OCI-LY3 (cell line): ENCODE measurements at regions not wholly inside any gene's neighbourhood (a gene's known extent, or its start where the extent isn't known, plus 50 kb on each side); places are given as distances from the start of the nearest gene placed in this dataset.

Source experiments
- EZH2phosphoT487 ChIP-seq: fragments of 200-600 bp; shearing (Covaris generic); IDR thresholded peaks from 2 replicates; pipeline ENCODE4 v1.6.1; 2018; ENCODE audit warnings: antibody characterized with exemption, mixed run types, low read depth
- TF ChIP-seq, protein P1 (sequence below): fragments of 200-600, 300-600 bp; sonication (generic); IDR thresholded peaks from 2 replicates; pipeline ENCODE4 v1.5.1; 2014; ENCODE audit warnings: antibody characterized with exemption, low read length, low read depth

DNA sequence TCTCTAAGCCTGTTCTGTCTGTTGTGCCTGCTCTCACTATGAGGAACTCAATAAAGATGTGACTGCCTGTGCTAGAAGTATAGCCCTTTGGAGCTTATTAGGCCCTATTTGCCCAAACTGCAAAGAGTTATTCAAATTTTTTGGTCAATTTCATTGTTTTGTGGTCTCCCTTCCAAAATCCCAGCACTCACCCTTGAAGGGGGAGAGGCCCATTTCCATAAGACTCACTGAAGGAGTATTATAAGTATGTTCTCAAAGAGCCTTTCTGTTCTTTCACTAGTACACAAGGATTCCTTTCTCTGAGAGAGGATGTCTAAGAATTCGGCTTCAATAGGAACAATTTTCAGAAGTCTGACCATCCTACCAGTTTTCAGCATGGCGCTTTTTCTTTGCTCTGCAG is 641.9 kb upstream of the REG3G start:
- TF ChIP-seq, protein P1, sequence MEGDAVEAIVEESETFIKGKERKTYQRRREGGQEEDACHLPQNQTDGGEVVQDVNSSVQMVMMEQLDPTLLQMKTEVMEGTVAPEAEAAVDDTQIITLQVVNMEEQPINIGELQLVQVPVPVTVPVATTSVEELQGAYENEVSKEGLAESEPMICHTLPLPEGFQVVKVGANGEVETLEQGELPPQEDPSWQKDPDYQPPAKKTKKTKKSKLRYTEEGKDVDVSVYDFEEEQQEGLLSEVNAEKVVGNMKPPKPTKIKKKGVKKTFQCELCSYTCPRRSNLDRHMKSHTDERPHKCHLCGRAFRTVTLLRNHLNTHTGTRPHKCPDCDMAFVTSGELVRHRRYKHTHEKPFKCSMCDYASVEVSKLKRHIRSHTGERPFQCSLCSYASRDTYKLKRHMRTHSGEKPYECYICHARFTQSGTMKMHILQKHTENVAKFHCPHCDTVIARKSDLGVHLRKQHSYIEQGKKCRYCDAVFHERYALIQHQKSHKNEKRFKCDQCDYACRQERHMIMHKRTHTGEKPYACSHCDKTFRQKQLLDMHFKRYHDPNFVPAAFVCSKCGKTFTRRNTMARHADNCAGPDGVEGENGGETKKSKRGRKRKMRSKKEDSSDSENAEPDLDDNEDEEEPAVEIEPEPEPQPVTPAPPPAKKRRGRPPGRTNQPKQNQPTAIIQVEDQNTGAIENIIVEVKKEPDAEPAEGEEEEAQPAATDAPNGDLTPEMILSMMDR: no peak
- no peak for TF ChIP-seq EZH2phosphoT487
